ENCODE measurements at regions not wholly inside any gene's neighbourhood (a gene's known extent, or its start where the extent isn't known, plus 50 kb on each side); places are given as distances from the start of the nearest gene placed in this dataset.

DNA sequence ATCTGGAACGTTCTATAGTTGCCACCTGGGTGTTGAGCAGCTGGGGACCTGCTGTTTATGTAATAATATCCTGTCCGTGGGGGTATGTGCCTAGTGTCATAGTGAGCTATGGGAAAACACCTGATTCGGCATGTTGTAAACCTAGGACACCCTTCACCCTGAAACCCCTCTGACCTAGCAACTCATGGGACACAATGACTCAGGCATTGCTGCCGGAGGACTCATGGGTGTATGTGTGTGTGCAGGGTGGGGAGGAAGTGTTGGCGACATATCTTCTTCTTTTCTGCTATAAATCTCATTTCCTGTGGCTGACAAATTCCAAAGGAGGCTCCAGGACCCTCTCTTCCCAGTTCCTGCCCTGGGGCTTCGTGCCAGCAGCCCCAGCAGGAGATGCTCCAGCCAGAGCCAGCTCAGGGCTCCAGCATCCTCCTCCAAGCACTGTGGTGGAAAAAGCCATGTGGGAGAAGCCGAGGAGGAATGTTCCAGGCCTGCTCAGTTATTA is 77.0 kb upstream of the PODXL start:
- H3K4me3 ChIP-seq (ENCODE audit: control insufficient read depth in 2 of 3, extremely low read depth in 1 of 3, insufficient read depth in 2 of 3, low read depth in 1 of 3, low read length in 3 of 3): no peak overlapping the region
- FAIRE-seq (no peak), DNase-seq (ENCODE audit: low read depth, low spot score) (no peak)
- H3K4me1 ChIP-seq (ENCODE audit: control insufficient read depth, extremely low read depth, insufficient read depth, low read length): peaks cover 11% of the 10 kb centered on the region
- no peak overlapping the region for H3K9ac ChIP-seq (ENCODE audit: control insufficient read depth, extremely low read depth, insufficient read depth, low read length)
- no peaks in the 10 kb centered on the region for H3K36me3 ChIP-seq (ENCODE audit: control insufficient read depth in 2 of 2, extremely low read depth in 1 of 2, insufficient read depth in 2 of 2, low read length in 2 of 2)
- no peaks in the 10 kb centered on the region for H4K20me1 ChIP-seq (ENCODE audit: control insufficient read depth, extremely low read depth, insufficient read depth, low read length)
- dilution Hi-C loops (cut with MboI; ENCODE audit: extremely low pct_ligation_motif_present, low sequenced_read_pairs): no loop called here
- H3K9me1 ChIP-seq (ENCODE audit: control insufficient read depth, extremely low read depth, insufficient read depth, low read length): no peaks in the 10 kb centered on the region
- no peaks in the 10 kb centered on the region for H3K79me2 ChIP-seq (ENCODE audit: control insufficient read depth, insufficient read depth, low read length)
- no peak overlapping the region for H2AFZ ChIP-seq (ENCODE audit: control insufficient read depth, low read length)
- H3K9me3 ChIP-seq (ENCODE audit: control insufficient read depth, low read depth, low read length): no peaks in the 10 kb centered on the region
- peaks cover 3% of the 10 kb centered on the region for H3K27me3 ChIP-seq (ENCODE audit: control insufficient read depth, extremely low read depth, insufficient read depth, low read length)
- no peak for TF ChIP-seq EZH2 (IDR thresholded peaks at IDR 0.05; ENCODE audit: low read length)
- no peak for TF ChIP-seq CTCF (optimal IDR thresholded peaks at IDR 0.05 in 1 of 3, IDR thresholded peaks at IDR 0.05 in 1 of 3, conservative IDR thresholded peaks at IDR 0.05 in 1 of 3; ENCODE audit: extremely low read depth in 1 of 3, insufficient read depth in 2 of 3, low read length in 3 of 3)
- H3K4me2 ChIP-seq (ENCODE audit: control insufficient read depth, extremely low read depth, insufficient read depth, low read depth, low read length): no peak overlapping the region
- no peak overlapping the region for H3K27ac ChIP-seq (ENCODE audit: control insufficient read depth, insufficient read depth, low read length)

DNA sequence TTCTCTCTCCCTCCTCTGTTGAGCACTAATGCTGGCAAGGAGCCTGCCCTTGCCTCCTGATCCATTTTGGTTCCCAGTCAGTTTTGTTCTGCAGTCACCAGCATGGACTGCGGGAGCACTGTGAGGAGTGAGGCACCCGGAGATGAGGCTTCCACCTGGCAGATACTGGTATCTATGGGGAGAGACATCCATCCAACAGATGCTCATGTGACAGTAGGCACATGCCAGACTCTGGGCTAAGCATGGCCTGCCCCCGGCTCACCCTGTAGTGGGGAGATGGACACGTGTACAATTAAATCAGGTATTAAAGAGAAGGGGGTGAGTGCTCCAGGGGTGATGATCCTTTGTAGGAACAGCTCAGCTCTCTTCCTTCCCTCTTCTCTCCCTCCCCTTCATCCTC is 74.0 kb upstream of the PODXL start:
- peaks cover 3% of the 10 kb centered on the region for H3K27me3 ChIP-seq (ENCODE audit: control insufficient read depth, extremely low read depth, insufficient read depth, low read length)
- dilution Hi-C loops (cut with MboI; ENCODE audit: extremely low pct_ligation_motif_present, low sequenced_read_pairs): no loop called here
- H3K9me3 ChIP-seq (ENCODE audit: control insufficient read depth, low read depth, low read length): no peaks in the 10 kb centered on the region
- DNase-seq (ENCODE audit: low read depth, low spot score): no peak
- no peak overlapping the region for H3K4me2 ChIP-seq (ENCODE audit: control insufficient read depth, extremely low read depth, insufficient read depth, low read depth, low read length)
- no peak overlapping the region for H2AFZ ChIP-seq (ENCODE audit: control insufficient read depth, low read length)
- H3K9ac ChIP-seq (ENCODE audit: control insufficient read depth, extremely low read depth, insufficient read depth, low read length): no peak overlapping the region
- H3K9me1 ChIP-seq (ENCODE audit: control insufficient read depth, extremely low read depth, insufficient read depth, low read length): no peaks in the 10 kb centered on the region
- H3K36me3 ChIP-seq (ENCODE audit: control insufficient read depth in 2 of 2, extremely low read depth in 1 of 2, insufficient read depth in 2 of 2, low read length in 2 of 2): no peaks in the 10 kb centered on the region
- no peak for FAIRE-seq
- no peak overlapping the region for H3K4me3 ChIP-seq (ENCODE audit: control insufficient read depth in 2 of 3, extremely low read depth in 1 of 3, insufficient read depth in 2 of 3, low read depth in 1 of 3, low read length in 3 of 3)
- H4K20me1 ChIP-seq (ENCODE audit: control insufficient read depth, extremely low read depth, insufficient read depth, low read length): no peaks in the 10 kb centered on the region
- H3K27ac ChIP-seq (ENCODE audit: control insufficient read depth, insufficient read depth, low read length): no peak overlapping the region
- no peaks in the 10 kb centered on the region for H3K79me2 ChIP-seq (ENCODE audit: control insufficient read depth, insufficient read depth, low read length)
- H3K4me1 ChIP-seq (ENCODE audit: control insufficient read depth, extremely low read depth, insufficient read depth, low read length): peaks cover 20% of the 10 kb centered on the region
- no peak for TF ChIP-seq EZH2 (IDR thresholded peaks at IDR 0.05; ENCODE audit: low read length)

DNA sequence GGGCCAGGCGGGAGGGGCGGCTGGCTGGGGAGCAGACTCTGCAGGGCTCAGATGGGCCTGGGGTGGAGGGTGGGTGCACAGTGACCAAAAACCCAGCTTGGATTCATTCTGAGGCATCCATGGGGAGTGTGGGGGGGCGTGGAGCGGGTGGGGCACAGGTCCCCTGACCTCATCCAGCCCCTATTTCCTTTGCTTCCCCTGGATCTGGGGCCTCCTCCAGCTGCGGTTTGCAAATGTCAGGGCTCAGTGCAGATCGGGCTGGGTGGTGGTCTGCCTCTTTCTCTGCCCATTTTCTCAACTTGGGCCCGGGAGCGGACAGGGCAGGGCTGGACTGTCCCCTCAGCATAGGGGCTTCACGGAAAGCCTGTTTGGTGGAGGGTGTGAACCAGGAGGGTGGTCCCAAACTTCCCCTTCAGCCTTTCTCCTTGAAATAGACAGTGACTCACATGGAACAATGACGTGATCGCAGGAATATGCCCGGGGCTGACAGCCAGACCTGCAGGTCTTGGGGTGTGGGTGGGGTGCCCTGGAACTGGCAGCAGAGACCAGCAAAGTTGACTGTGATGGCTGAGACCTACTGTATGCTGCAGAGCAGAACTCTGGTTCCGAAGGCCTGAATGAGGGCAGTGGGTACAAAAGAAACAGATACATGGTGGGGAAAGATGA is 72.9 kb upstream of the PODXL start:
- Histone ChIP-seq H3K79me2 (ENCODE audit: control insufficient read depth, insufficient read depth, low read length) (no peaks in the 10 kb centered on the region), H3K4me3 (ENCODE audit: control insufficient read depth in 2 of 3, extremely low read depth in 1 of 3, insufficient read depth in 2 of 3, low read depth in 1 of 3, low read length in 3 of 3) (no peak overlapping the region), H3K4me1 (ENCODE audit: control insufficient read depth, extremely low read depth, insufficient read depth, low read length) (peaks cover 23% of the 10 kb centered on the region)

More for the DNA sequence above, 72.9 kb upstream of the PODXL start:
- H3K9me3 ChIP-seq (ENCODE audit: control insufficient read depth, low read depth, low read length): no peaks in the 10 kb centered on the region
- DNase-seq (ENCODE audit: low read depth, low spot score): no peak
- TF ChIP-seq EZH2 (IDR thresholded peaks at IDR 0.05; ENCODE audit: low read length) (no peak), CTCF (optimal IDR thresholded peaks at IDR 0.05 in 1 of 3, IDR thresholded peaks at IDR 0.05 in 1 of 3, conservative IDR thresholded peaks at IDR 0.05 in 1 of 3; ENCODE audit: extremely low read depth in 1 of 3, insufficient read depth in 2 of 3, low read length in 3 of 3) (no peak)
- H3K9ac ChIP-seq (ENCODE audit: control insufficient read depth, extremely low read depth, insufficient read depth, low read length): no peak overlapping the region
- no peaks in the 10 kb centered on the region for H3K9me1 ChIP-seq (ENCODE audit: control insufficient read depth, extremely low read depth, insufficient read depth, low read length)
- H3K27ac ChIP-seq (ENCODE audit: control insufficient read depth, insufficient read depth, low read length): no peak overlapping the region
- dilution Hi-C loops (cut with MboI; ENCODE audit: extremely low pct_ligation_motif_present, low sequenced_read_pairs): no loop called here
- H4K20me1 ChIP-seq (ENCODE audit: control insufficient read depth, extremely low read depth, insufficient read depth, low read length): no peaks in the 10 kb centered on the region
- peaks cover 3% of the 10 kb centered on the region for H3K27me3 ChIP-seq (ENCODE audit: control insufficient read depth, extremely low read depth, insufficient read depth, low read length)
- no peak for FAIRE-seq
- no peaks in the 10 kb centered on the region for H3K36me3 ChIP-seq (ENCODE audit: control insufficient read depth in 2 of 2, extremely low read depth in 1 of 2, insufficient read depth in 2 of 2, low read length in 2 of 2)
- H3K4me2 ChIP-seq (ENCODE audit: control insufficient read depth, extremely low read depth, insufficient read depth, low read depth, low read length): peak overlapping the region; percentile 64
- H2AFZ ChIP-seq (ENCODE audit: control insufficient read depth, low read length): peak overlapping the region; percentile 23
